Dendritic cell treated with granulocyte-macrophage colony-stimulating factor and Interleukin-4, amounts not matched to agents 40 ng/mL and 50 ng/mL, for 4 days (primary cell): ENCODE measurements at regions not wholly inside any gene's neighbourhood (a gene's known extent, or its start where the extent isn't known, plus 50 kb on each side); places are given as distances from the start of the nearest gene placed in this dataset.
"Not testable (repeated sequence)": the region's sequence is repeated elsewhere in the genome, so short reads cannot be mapped to it uniquely, and the experiment has no call there.

Experiments
- H3K27ac Mint-ChIP-seq: one replicate; pipeline ENCODE4 v1.8.0; 2022; ENCODE audit warnings: mild to moderate bottlenecking, mixed read lengths
- H3K27me3 Mint-ChIP-seq: one replicate; pipeline ENCODE4 v1.8.0; 2022; ENCODE audit warnings: mild to moderate bottlenecking, mixed read lengths
- H3K36me3 Mint-ChIP-seq: one replicate; pipeline ENCODE4 v1.8.0; 2022; ENCODE audit warnings: low read depth, mixed read lengths
- H3K4me1 Mint-ChIP-seq: one replicate; pipeline ENCODE4 v1.8.0; 2022; ENCODE audit warnings: low read depth, mixed read lengths
- H3K4me3 Mint-ChIP-seq: one replicate; pipeline ENCODE4 v1.8.0; 2022; ENCODE audit warnings: mild to moderate bottlenecking, moderate library complexity, mixed read lengths
- H3K9me3 Mint-ChIP-seq: one replicate; pipeline ENCODE4 v1.8.0; 2022; ENCODE audit warnings: mixed read lengths
- intact Hi-C: fragments of 100-400 bp; cut with micrococcal nuclease; formaldehyde crosslinking; loops from one replicate; pipeline ENCODE4 v1.15.0; 2022

GRCh38 chr3:88469216-88469615 is 319.5 kb downstream of the C3orf38 start:
- no peak overlapping the region for H3K4me3 Mint-ChIP-seq
- no peaks in the 10 kb centered on the region for H3K27me3 Mint-ChIP-seq
- H3K9me3 Mint-ChIP-seq, result peaks cover 43% of the 10 kb centered on the region
- H3K36me3 Mint-ChIP-seq, result no peaks in the 10 kb centered on the region
- intact Hi-C loops, result no loop called here
- H3K27ac Mint-ChIP-seq, result no peak overlapping the region
- no peaks in the 10 kb centered on the region for H3K4me1 Mint-ChIP-seq

- intact Hi-C loops, result no loop called here
- H3K9me3 Mint-ChIP-seq, result peaks cover 15% of the 10 kb centered on the region
- H3K27ac Mint-ChIP-seq, result no peak overlapping the region
- no peaks in the 10 kb centered on the region for H3K36me3 Mint-ChIP-seq
- H3K27me3 Mint-ChIP-seq, result no peaks in the 10 kb centered on the region
- H3K4me1 Mint-ChIP-seq, result no peaks in the 10 kb centered on the region
- no peak overlapping the region for H3K4me3 Mint-ChIP-seq
Observed at GRCh38 chr3:88478460-88478859, 328.7 kb downstream of the C3orf38 start.

- no peaks in the 10 kb centered on the region for H3K4me1 Mint-ChIP-seq
- H3K36me3 Mint-ChIP-seq, result no peaks in the 10 kb centered on the region
- intact Hi-C loops, result no loop called here
- H3K27ac Mint-ChIP-seq, result no peak overlapping the region
- H3K27me3 Mint-ChIP-seq, result no peaks in the 10 kb centered on the region
- no peak overlapping the region for H3K4me3 Mint-ChIP-seq
- peaks cover 15% of the 10 kb centered on the region for H3K9me3 Mint-ChIP-seq
Observed at GRCh38 chr3:88480822-88481221, 331.1 kb downstream of the C3orf38 start.

GRCh38 chr3:88485001-88485400 is 335.2 kb downstream of the C3orf38 start:
- H3K4me1 Mint-ChIP-seq, result no peaks in the 10 kb centered on the region
- no peaks in the 10 kb centered on the region for H3K36me3 Mint-ChIP-seq
- H3K27me3 Mint-ChIP-seq, result no peaks in the 10 kb centered on the region
- no peak overlapping the region for H3K4me3 Mint-ChIP-seq
- intact Hi-C loops, result no loop called here
- no peak overlapping the region for H3K27ac Mint-ChIP-seq
- H3K9me3 Mint-ChIP-seq, result peaks cover 15% of the 10 kb centered on the region

GRCh38 chr3:88508818-88509217 is 359.1 kb downstream of the C3orf38 start:
- intact Hi-C loops, H3K27ac Mint-ChIP-seq, H3K4me1 Mint-ChIP-seq, H3K36me3 Mint-ChIP-seq, H3K4me3 Mint-ChIP-seq, H3K27me3 Mint-ChIP-seq: not testable (repeated sequence)
- peaks cover 43% of the 10 kb centered on the region for H3K9me3 Mint-ChIP-seq

- no peak overlapping the region for H3K4me3 Mint-ChIP-seq
- H3K4me1 Mint-ChIP-seq, result no peaks in the 10 kb centered on the region
- intact Hi-C loops, result no loop called here
- H3K36me3 Mint-ChIP-seq, result no peaks in the 10 kb centered on the region
- H3K27me3 Mint-ChIP-seq, result no peaks in the 10 kb centered on the region
- peaks cover 43% of the 10 kb centered on the region for H3K9me3 Mint-ChIP-seq
- no peak overlapping the region for H3K27ac Mint-ChIP-seq
Observed at GRCh38 chr3:88509582-88509981, 359.8 kb downstream of the C3orf38 start.

GRCh38 chr3:88528494-88528893 is 378.7 kb downstream of the C3orf38 start:
- no peaks in the 10 kb centered on the region for H3K27me3 Mint-ChIP-seq
- intact Hi-C loops, result no loop called here
- H3K36me3 Mint-ChIP-seq, result no peaks in the 10 kb centered on the region
- H3K4me1 Mint-ChIP-seq, result no peaks in the 10 kb centered on the region
- no peak overlapping the region for H3K27ac Mint-ChIP-seq
- H3K4me3 Mint-ChIP-seq, result no peak overlapping the region
- peaks cover 35% of the 10 kb centered on the region for H3K9me3 Mint-ChIP-seq

- Mint-ChIP-seq H3K27ac (no peak overlapping the region), H3K9me3 (no peaks in the 10 kb centered on the region), H3K4me1 (no peaks in the 10 kb centered on the region), H3K4me3 (no peak overlapping the region), H3K36me3 (no peaks in the 10 kb centered on the region), H3K27me3 (no peaks in the 10 kb centered on the region)
- intact Hi-C loops, result no loop called here
Observed at GRCh38 chr3:88534534-88534933, 384.8 kb downstream of the C3orf38 start.

- Mint-ChIP-seq H3K9me3 (no peaks in the 10 kb centered on the region), H3K4me1 (no peaks in the 10 kb centered on the region), H3K27ac (no peak overlapping the region), H3K27me3 (no peaks in the 10 kb centered on the region), H3K36me3 (no peaks in the 10 kb centered on the region), H3K4me3 (no peak overlapping the region)
- intact Hi-C loops, result no loop called here
Observed at GRCh38 chr3:88535563-88535962, 385.8 kb downstream of the C3orf38 start.

- Mint-ChIP-seq H3K27ac (no peak overlapping the region), H3K36me3 (no peaks in the 10 kb centered on the region), H3K9me3 (peaks cover 25% of the 10 kb centered on the region), H3K4me1 (no peaks in the 10 kb centered on the region), H3K4me3 (no peak overlapping the region), H3K27me3 (no peaks in the 10 kb centered on the region)
- intact Hi-C loops, result no loop called here
Observed at GRCh38 chr3:88542916-88543315, 393.2 kb downstream of the C3orf38 start.

- H3K4me3 Mint-ChIP-seq, result no peak overlapping the region
- H3K9me3 Mint-ChIP-seq, result peaks cover 37% of the 10 kb centered on the region
- intact Hi-C loops, result no loop called here
- no peaks in the 10 kb centered on the region for H3K27me3 Mint-ChIP-seq
- H3K27ac Mint-ChIP-seq, result no peak overlapping the region
- H3K4me1 Mint-ChIP-seq, result no peaks in the 10 kb centered on the region
- H3K36me3 Mint-ChIP-seq, result no peaks in the 10 kb centered on the region
Observed at GRCh38 chr3:88572450-88572849, 422.7 kb downstream of the C3orf38 start.

- no peaks in the 10 kb centered on the region for H3K27me3 Mint-ChIP-seq
- intact Hi-C loops, result no loop called here
- H3K4me3 Mint-ChIP-seq, result no peak overlapping the region
Observed at GRCh38 chr3:88573472-88573871, 423.7 kb downstream of the C3orf38 start.

GRCh38 chr3:88574146-88574545 is 424.4 kb downstream of the C3orf38 start:
- H3K36me3 Mint-ChIP-seq, result no peaks in the 10 kb centered on the region
- H3K9me3 Mint-ChIP-seq, result peaks cover 20% of the 10 kb centered on the region
- no peaks in the 10 kb centered on the region for H3K27me3 Mint-ChIP-seq
- H3K27ac Mint-ChIP-seq, result no peak overlapping the region
- no peak overlapping the region for H3K4me3 Mint-ChIP-seq
- H3K4me1 Mint-ChIP-seq, result no peaks in the 10 kb centered on the region
- intact Hi-C loops, result no loop called here

More at GRCh38 chr3:88573472-88573871, 423.7 kb downstream of the C3orf38 start:
- peaks cover 27% of the 10 kb centered on the region for H3K9me3 Mint-ChIP-seq
- H3K36me3 Mint-ChIP-seq, result no peaks in the 10 kb centered on the region
- H3K27ac Mint-ChIP-seq, result no peak overlapping the region
- H3K4me1 Mint-ChIP-seq, result no peaks in the 10 kb centered on the region

GRCh38 chr3:88584451-88584850 is 434.7 kb downstream of the C3orf38 start:
- no peaks in the 10 kb centered on the region for H3K9me3 Mint-ChIP-seq
- H3K4me1 Mint-ChIP-seq, result no peaks in the 10 kb centered on the region
- no peaks in the 10 kb centered on the region for H3K36me3 Mint-ChIP-seq
- no peak overlapping the region for H3K27ac Mint-ChIP-seq
- intact Hi-C loops, result no loop called here
- H3K27me3 Mint-ChIP-seq, result no peaks in the 10 kb centered on the region
- H3K4me3 Mint-ChIP-seq, result no peak overlapping the region

- H3K27me3 Mint-ChIP-seq, result no peaks in the 10 kb centered on the region
- no peak overlapping the region for H3K4me3 Mint-ChIP-seq
- no peaks in the 10 kb centered on the region for H3K36me3 Mint-ChIP-seq
- no peaks in the 10 kb centered on the region for H3K9me3 Mint-ChIP-seq
- intact Hi-C loops, result no loop called here
- no peak overlapping the region for H3K27ac Mint-ChIP-seq
- H3K4me1 Mint-ChIP-seq, result no peaks in the 10 kb centered on the region
Observed at GRCh38 chr3:88586121-88586640, 436.4 kb downstream of the C3orf38 start.
